ENCODE measurements at regions not wholly inside any gene's neighbourhood (a gene's known extent, or its start where the extent isn't known, plus 50 kb on each side); places are given as distances from the start of the nearest gene placed in this dataset.

DNA sequence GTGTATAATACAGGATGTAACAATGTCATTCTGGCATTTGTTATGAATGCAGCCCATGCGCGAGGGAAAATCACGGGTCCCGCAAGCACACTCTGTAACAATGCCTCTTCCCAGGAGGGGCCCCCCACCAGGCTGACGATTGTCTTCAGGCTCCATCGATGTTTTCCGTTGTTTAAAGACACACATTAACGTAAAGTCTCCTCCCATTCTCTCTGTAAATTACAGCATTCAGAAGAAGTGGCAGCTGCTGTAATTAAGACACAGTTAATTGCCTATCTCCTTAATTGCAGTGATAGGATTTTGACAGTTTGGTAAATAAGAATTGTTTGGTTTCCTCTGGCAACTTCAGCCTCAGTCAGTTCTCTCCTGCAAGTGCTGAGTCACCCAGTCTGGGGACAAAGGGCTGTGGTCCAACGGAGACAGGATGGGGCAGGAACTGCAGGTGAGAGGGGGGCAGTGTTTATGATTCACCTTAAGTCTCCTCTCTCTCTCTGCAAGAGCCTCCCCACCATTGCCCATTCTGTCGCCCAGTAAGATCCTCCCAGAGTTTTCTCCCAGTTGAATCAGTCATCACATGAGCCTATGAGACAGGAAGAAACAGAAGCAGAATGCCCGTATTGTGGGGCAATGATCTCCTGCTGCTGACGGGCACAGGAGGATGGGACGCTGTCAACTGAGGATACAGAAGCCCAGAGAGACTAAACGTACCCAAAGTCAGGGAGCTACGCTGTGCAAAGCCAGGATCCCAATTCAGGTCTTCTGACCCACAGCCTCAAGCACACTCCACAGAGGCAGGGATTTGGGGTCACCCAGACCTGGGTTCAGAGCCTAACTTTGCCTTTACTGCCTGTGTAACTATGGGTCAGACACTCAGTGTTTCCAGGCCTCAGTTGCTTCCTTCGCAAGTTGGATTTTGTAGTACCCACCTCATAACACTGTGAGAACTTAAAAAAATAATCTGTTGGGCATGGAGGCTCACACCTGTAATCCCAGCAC is 110.0 kb downstream of the ADSS2 start:
- no peak overlapping the region for H3K4me3 ChIP-seq (ENCODE audit: low read depth, low read length)
- TF ChIP-seq, protein P1, sequence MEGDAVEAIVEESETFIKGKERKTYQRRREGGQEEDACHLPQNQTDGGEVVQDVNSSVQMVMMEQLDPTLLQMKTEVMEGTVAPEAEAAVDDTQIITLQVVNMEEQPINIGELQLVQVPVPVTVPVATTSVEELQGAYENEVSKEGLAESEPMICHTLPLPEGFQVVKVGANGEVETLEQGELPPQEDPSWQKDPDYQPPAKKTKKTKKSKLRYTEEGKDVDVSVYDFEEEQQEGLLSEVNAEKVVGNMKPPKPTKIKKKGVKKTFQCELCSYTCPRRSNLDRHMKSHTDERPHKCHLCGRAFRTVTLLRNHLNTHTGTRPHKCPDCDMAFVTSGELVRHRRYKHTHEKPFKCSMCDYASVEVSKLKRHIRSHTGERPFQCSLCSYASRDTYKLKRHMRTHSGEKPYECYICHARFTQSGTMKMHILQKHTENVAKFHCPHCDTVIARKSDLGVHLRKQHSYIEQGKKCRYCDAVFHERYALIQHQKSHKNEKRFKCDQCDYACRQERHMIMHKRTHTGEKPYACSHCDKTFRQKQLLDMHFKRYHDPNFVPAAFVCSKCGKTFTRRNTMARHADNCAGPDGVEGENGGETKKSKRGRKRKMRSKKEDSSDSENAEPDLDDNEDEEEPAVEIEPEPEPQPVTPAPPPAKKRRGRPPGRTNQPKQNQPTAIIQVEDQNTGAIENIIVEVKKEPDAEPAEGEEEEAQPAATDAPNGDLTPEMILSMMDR (conservative IDR thresholded peaks at IDR 0.05; ENCODE audit: low read depth, low read length): peak; percentile 2
- peak; percentile 53 for DNase-seq (ENCODE audit: low read depth)

DNA sequence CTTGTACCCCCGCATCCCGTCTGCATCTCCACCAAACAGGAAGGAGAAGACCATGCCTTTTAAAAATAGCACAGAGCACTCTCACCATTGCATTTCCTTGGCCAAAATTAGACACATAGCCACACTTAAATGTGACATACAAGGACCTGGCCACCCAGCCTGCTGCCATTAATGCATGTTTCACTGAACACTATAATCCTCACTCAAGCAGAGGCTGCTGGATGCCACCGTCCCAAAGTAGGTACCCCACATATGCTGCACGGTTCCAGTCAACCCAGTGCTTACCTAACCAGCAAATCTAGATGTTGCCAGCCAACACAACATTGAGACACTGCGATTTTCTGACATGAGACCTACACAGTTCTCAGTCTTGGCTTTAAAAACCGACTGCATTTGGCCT is 107.7 kb downstream of the ADSS2 start:
- DNase-seq (ENCODE audit: low read depth): no peak
- TF ChIP-seq, protein P1 (conservative IDR thresholded peaks at IDR 0.05; ENCODE audit: low read depth, low read length): no peak
- no peak overlapping the region for H3K4me3 ChIP-seq (ENCODE audit: low read depth, low read length)

DNA sequence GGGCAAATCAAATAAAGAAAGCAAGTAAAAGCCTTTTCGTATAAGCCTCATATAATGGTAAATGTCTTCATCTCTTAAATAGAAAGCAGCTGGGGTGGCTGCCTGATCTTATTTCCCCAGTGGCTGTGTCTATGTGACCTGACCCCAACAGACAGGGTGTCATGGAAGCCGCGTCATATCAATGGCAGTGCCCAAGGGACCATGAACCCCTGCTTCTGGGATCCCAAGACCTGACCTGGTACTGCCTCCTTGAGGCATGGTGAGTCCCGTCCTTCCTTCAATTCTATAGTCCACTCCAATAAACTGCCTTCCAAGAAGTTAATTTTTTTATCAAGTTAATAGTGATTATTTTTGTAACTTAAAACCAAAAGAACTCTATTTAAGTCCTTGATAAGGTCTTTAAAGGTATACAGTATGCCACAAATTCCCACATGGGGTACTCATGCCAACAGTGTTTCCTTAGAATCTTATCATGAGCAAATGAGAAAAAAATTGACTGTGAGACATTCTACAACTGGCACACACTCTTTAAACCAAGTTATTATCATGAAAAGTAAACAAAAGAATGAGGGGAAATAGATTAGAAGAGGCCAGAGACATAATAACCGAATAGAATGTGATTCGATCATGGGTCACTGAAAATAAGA is 104.6 kb downstream of the ADSS2 start:
- DNase-seq (ENCODE audit: low read depth): no peak
- TF ChIP-seq, protein P1 (conservative IDR thresholded peaks at IDR 0.05; ENCODE audit: low read depth, low read length): no peak
- no peak overlapping the region for H3K4me3 ChIP-seq (ENCODE audit: low read depth, low read length)

DNA sequence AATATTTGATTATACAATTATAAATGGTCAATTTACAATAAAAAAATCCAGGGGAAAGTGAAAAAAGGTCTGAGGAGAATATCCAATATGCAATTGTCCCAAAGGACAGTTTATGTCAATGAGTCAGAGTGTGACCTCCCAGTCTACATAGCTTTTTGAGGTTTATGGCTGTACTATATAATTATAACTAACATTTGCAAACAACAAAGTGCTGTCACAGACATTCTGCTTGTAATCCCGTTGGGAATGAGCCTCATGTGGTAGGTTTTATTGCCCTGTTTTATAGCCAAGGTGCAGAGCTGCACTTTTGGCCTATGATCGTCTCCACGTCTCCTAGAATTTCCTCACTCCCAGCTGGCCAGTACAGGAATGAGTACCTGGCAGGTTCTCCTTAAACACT is 103.8 kb downstream of the ADSS2 start:
- no peak for DNase-seq (ENCODE audit: low read depth)
- TF ChIP-seq, protein P1 (conservative IDR thresholded peaks at IDR 0.05; ENCODE audit: low read depth, low read length): no peak
- no peak overlapping the region for H3K4me3 ChIP-seq (ENCODE audit: low read depth, low read length)

DNA sequence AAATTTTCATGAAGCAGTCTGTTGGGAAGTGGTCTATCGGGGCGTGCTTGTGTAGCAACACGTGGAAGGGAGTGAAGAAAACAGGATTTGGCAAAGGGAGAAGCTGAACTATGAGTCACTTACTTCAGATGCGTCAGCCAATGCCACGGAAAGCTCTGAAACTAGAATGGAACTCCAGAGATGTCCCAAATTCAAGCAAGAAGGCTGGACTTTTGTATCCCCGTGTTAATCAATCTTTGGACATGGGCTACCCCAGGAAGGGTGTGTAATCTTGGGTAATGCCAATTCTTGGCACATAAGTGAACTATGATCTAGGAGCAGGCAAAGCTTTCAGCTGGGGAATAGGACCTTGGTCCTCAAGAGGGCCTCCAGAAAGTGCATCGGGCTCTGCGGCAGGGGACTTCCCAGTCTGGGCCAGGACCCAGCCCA is 102.6 kb downstream of the ADSS2 start:
- TF ChIP-seq, protein P1 (conservative IDR thresholded peaks at IDR 0.05; ENCODE audit: low read depth, low read length): no peak
- no peak overlapping the region for H3K4me3 ChIP-seq (ENCODE audit: low read depth, low read length)
- DNase-seq (ENCODE audit: low read depth): no peak

DNA sequence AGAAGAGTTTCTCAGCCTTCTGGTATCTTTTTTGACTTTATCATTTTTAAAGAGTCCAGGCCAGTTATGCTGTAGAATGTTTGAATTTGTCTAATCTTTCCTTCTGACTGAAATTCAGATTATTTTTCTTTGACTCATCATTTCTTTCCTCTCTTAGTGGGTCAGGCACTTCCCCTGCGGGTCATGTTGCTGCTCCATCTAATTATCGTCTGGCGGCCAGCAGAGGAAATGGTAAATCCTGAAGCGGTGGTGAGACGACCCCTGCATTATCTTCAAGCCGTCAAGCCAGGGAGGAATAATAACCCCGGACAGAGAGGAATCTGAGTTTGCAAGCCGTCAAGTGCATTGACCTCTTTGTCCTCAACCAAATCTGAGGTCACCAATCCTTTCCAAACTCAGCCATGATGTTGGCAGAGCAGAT is 102.1 kb downstream of the ADSS2 start:
- TF ChIP-seq, protein P1 (conservative IDR thresholded peaks at IDR 0.05; ENCODE audit: low read depth, low read length): no peak
- H3K4me3 ChIP-seq (ENCODE audit: low read depth, low read length): no peak overlapping the region
- no peak for DNase-seq (ENCODE audit: low read depth)
